Stimulated activated CD4-positive, alpha-beta T cell treated with anti-CD3 and anti-CD28 coated beads, TNF-alpha, amount 100 ng/mL, for 24 hours (primary cell): ENCODE measurements at regions not wholly inside any gene's neighbourhood (a gene's known extent, or its start where the extent isn't known, plus 50 kb on each side); places are given as distances from the start of the nearest gene placed in this dataset.

Experiments used
- DNase-seq, 3 experiments: peaks; one replicate each; pipeline ENCODE4 v3.0.0-alpha.2; 2020; ENCODE audit warnings: low read depth in 3 of 3

DNA sequence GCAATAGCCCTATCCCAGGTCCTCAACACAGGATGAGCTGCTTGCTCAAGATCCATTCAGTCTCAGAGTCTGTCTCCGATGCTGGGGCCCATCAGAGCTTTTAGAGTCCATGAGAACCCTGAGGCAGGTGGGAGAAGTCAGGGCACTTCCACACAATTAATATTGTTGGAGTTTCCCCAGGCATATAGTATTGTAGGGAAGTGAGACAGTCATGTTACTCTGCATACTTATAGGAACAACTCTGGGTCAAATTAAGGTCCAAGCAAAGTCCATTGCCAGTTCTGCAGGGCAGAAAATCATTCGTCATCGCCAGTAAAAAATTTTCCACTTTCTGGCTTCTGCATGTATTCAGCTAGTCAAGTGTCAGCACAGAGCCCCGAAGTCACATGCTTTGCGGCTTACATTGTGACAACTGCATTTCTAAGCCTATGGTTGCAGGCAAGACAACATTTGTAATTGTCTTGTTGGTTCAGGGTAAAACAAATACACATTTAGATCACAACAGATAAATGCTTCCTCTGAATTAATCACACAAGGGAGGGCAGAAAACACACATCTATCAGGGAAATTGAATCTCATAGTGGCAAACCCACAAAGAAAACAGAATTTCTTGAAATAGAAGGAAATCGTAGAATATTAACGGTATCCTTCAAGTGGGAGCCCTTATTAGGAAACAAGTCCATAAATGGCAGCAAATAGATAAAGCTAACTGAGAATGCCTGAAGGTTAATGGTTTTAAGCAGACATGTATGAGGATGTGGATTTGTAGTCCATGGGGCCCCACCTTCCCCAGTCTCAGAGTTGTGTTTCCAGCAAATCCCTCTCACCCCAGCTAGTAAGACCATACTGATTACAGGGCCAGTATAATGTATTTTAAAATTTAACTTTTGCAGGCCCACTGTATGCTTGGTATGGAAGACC lies 412.1 kb upstream of the RASGEF1B start:
- no peak for DNase-seq

DNA sequence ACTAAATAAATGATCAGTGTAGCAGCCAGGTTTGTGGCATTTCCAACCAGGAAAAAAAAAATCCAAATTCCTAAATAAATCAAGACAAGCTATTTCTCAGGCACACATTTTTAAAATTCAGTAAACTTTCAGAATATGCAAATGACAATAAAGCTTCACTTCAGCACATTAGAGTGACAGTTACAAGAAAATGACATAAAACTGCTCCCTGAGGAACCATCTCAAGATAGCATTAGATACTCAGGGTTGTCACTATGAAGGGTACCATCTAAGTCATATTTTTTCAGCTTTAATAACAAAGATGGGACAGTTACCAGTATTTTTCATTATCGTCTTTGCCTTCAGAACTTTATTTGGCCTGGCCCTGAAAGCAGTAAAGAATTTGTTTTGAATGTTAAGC lies 411.3 kb upstream of the RASGEF1B start:
- no peak for DNase-seq

DNA sequence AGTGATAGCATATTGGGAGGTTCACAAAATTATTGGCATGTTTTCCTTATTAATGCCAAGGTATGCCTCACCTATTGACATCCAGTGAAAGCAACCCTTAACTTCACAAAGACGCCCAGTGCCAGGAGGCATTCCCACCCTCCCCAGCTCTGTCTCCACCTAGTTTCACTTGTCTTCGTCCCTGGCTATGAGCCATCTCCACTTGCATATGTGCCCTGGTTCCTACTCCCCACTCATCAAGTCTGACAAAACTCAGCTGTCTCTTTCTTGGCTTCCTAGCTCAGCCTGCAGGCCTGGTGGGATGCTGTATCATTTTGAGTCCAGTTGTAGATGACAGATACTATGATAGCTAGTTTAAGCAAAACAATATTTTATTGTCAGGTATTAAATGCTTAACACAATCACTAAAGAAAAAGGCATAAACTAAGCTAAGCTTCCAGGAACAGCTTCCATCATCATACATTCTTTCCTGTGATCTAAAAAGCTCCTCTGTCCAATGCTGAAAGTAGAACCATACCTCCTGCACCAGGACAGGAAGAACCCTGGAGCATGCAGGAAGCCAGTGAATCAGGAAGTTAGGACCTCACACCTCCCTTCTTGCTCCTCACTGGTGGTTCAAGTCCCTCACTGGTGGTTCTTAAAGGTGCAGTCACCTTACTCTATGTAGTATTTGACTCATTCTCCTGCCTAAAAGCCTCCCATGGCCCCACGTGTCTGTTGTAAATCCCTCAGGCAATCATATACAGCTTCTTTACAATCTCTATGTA lies 410.3 kb upstream of the RASGEF1B start:
- DNase-seq = no peak

DNA sequence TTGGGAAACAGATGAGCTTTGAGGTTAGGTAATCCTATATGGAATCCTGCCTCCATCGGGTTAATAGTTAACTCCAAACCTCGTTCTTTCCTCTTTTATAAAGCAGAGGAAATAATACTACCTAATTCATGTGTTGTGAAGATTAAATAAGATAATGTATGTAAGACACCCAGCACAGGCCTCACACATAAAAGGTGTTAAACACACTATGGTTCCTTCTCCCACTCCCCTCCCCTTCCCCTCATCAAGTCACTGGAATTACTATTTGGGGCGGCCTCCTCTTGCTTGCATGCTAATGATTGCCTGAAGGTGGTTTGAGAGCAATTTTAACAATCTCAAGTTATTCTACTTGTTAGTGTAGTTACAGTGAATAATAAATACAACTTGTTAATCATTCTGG lies 404.4 kb upstream of the RASGEF1B start:
- DNase-seq = no peak

DNA sequence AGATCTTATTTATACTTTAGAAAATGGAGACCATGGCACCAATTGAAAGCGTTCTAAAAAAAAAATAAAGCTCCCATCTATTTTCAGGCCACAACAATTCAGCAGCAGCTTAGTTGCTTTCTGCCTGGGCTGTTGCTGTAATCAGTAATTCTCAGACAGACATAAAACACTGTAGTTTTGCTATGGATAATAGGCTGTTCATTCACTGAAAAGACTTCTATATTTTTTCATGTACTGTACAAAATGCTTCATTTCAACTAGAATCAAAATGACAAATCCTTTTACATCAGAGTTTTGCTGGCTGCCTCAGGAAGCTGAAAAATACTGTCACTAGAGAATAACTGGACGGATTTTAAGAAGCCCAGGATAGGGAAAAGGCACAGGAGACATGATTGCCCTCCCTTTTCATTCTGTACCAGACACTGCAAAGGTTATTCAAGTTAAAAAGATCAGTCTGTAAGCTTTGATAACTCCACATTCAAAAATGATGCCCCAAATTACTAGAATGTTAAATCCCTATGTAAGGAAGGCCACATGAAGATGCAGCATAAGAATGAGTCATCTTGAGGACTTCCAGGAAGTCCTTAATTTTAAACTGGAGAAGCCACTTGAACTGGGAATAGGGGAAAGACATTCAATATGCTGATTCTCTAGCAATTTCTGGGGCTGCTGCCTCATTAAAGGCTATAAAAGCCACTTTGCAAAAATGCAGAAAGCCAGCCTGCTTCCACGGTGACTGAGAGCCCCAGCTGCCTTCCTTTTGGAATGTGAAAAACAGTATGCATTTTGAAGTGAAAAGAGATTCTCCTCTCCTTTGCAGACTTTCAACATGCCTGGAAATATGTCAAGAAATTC lies 403.2 kb upstream of the RASGEF1B start:
- DNase-seq = no peak

DNA sequence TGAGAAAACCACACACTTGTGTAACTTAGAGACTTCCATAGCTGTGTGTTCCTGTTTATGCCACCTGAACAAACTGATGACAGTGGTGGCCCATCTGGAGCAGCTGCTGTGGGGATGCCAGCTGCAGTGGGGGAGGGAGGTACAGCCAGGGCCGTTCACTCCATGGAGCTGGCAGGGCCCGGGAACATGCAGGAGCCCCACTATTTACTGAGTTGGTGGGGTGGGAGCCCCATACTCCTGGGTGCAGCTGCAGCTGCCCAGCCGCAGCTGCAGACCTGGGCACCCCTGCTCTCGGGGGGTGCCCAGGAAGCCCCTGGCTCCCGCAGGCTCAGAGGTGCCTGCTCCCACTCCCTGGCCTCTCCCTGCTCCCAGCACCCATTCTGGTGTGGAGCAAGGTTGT lies 398.6 kb upstream of the RASGEF1B start:
- DNase-seq = no peak

DNA sequence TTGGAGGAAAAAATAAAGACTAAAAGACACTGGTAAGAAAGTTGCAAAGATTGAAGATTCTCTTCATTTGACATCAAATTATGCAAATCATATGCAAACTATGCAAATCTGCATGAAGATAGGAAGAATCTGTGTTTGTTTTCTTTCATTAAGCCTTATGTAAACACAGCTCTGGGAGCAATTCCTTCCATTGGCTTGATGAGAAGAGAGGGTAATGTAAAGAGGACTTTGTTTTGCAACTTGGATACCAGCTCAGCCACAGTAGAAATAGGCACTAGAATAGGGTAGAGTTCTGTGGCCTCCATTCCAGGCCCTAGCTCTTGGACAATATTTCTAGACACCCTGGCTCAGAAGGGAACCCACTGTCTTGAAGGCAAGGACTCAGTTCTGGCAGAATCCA lies 388.4 kb upstream of the RASGEF1B start:
- DNase-seq = no peak

DNA sequence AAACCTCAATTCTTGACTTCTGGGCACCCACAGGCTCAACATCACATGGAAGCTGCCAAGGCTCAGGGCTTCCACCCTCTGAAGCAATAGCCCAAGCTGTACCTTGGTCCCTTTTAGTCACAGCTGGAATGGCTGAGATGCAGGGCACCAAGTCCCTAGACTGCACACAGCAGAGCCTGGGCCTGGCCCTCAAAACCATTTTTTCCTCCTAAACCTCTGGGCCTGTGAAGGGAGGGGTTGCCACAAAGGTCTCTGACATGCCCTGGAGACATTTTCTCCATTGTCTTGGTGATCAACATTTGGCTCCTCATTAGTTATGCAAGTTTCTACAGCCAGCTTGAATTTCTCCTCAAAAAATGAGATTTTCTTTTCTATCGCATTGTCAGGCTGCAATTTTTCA lies 382.7 kb upstream of the RASGEF1B start:
- DNase-seq = no peak

DNA sequence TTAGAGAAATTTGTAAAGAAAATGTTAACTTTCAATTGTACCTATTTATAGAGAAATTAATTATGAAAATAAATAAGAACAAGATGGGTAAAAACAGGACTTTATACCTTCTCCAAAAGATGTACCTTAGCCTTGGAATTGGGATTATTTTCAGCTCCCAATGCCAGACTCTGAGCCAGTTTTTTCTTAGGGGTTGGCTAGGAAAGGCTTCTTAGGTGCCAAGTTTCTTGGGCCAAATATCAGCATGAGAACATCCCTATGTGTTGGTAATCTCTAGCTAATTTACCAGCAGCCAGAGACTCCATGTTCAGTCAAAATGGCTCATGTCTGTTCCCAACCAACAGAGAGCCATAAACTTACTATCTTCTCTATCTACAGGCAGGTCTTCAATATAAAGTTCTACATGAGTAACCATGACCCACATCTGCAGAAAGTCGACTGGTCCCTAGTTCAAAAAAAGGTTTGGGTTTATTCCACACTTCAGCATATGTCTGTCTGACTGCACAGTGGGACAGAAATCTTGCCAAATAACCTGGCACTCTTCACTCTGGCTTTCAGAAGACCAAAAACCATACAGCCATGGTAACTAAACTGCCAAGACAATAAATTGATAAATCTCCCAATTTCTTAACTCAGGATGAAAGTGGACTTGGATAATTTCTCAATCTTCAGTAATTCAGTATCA lies 380.5 kb upstream of the RASGEF1B start:
- DNase-seq = no peak

DNA sequence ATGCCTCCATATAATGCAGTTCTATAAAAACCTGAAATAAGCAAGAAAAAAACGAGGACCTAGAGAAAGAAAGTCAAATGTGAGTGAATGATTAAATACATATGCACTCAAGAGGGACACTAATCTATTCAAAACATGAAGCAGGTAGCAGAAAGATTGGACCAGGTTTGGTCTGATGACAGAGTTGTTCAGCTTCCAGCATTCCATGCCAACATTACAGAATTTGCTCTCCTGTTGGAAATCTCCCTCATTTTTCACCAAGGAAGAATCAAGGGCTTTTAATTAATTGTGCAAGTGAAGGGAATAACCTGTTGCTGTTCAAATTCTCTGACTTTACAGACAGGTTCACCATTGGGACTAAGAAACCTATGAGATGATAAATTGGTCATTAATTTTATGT lies 379.0 kb upstream of the RASGEF1B start:
- DNase-seq = no peak

DNA sequence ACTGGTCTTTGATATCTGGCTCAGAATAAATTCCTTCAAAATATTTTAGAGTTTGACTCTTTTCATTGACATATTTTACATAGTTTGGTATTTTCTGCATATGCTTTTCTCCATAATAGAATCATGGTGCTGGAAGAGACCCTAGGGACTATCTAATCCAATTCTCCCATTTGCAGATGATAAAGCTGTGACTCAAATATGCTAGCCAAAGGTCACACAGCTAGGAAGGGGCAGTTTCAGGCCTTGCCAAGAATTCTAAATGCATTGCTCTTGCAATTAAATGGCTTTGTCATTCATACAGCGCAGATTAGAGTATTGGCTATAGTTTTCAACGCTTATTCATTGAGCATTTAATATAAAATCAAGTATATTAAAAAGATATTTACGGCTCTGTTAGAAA lies 374.1 kb upstream of the RASGEF1B start:
- DNase-seq = no peak

DNA sequence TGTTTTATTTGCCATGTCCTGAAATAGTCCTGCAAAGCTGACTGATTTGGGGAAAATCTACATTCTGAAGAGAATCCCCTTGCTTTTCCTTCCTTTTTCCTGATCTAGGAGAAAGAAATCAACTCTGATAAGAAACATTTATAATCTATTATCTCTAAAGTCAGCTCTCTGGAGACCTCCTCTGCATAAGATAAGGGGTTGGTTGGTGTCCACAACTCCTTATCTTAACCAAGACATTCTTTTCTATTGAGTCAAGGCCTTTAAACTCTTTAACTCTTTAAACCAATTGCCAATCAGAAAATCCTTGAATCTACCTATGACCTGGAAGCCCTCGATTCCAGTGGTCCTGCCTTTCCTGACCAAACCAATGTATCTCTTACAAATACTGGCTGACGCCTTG lies 373.6 kb upstream of the RASGEF1B start:
- no peak for DNase-seq

DNA sequence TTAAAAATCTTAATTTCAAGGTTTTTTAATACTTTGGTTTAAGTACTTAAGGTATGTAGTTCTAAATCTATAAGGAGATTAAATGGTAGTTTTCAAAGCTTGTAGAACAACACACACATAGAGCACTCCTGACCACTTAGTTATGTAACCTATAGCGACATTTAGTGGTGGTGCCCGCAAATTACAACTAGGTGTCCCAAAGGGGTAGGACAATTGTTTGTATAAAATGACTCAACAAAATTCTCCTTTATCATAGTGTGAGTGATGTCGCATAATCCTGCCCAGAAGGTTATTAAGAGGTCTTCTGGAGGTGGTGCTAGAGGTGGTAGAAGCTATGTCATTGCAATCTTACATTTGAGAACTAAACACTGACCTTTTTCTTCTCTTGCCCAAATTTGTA lies 373.0 kb upstream of the RASGEF1B start:
- peak; percentile 51 to 65 (median 63) for DNase-seq

DNA sequence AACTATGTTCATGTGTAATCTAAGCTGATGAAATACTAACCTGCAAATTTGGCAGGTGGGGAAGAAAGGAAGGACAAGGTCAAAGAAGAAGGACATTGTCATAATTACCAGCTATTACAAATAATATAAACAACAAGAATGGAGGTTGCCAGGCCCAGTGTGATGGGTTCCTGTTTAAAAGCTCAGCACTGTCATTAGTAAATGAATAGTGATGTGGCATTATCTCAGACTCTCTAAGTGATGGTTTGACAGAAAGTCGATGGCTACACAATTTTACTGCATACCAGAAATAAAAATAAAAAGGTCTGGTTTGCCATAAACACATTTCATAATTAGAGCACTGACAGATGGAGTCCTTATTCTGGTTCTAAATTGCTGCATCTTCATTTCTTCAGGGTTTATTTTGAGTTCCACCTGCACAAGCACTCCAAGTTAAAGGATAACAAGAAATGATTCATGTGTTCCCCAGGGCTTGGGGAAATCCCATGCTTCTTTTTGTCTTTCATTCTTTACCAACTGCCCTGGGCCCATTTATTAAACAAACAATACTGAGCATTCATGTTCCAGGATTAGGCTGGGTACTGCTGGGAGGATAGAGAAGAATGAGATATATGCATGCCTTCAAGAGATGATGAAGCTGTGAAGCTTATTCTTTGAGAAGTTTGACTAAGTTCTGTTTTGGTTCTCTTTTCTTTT lies 367.8 kb upstream of the RASGEF1B start:
- DNase-seq = no peak

DNA sequence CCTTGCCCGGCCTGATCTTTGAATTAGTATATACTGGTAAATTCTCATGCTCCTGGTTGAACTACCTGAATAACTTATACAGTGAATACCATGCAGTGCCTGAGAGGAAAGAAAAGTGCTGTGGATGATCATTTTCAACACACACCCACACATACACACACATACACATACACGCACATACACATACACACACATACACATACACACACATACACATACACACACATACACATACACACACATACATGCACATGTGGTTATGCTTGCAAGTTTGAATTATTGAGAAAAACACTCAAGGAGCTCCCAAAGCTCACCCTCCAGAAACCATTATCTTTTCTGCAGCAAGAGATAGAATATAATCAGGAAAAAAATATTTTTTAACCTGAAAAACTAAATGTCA lies 366.9 kb upstream of the RASGEF1B start:
- no peak for DNase-seq

DNA sequence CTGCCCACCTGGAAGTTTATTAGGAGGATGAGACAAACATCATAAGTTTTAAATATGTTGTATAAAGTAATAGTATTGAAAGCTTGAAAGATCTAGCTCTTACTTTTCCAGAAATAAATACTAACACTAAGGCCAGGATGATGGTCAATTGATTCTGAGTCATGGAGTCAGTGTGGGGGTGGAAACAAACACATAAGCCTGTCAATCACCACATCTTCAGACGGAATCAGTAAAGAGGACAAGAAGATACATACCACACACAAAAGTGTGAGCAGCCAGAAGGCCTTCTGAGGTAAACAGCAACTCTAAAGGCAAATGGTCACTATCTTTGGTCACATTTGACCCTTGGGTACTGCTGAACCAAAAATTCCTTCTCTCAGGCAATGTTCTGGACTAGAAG lies 365.0 kb upstream of the RASGEF1B start:
- DNase-seq = no peak

DNA sequence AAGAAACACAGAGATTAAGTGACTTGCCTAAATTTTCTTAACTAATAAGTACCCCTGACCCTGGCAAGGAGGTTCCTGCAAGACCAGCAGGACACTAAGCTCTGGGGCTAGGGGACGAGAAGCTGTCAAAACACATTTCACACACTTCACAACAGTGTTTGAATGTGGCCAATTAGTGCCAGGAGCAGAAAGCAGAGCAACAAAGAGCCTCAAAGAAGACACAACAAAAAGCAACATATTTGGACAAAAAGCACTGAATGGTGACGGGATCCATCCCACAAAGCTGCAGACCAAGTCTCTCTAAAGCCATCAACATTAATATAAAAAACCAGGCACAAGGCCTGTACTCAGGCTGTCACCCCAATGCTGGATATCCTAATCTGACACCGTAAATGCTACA lies 361.9 kb upstream of the RASGEF1B start:
- DNase-seq = no peak

DNA sequence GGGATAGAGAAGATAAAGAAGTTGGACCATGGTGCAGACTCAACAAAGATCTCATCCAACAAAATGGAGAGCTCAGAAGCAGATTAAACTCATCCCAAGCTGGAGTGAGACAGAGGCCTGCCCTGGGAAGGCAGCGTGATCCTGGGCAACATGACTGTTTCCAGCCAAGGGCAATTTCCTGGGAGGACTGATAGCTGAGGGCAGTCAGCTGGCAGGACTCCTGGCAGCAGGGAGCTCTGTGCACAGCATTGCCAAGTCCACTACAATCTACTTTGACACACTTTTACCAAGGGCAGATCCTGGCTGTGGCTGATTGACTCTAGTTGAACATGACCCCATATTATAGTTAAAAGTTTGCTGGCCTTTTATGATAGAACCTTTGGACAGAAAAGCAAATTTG lies 357.3 kb upstream of the RASGEF1B start:
- DNase-seq = no peak

DNA sequence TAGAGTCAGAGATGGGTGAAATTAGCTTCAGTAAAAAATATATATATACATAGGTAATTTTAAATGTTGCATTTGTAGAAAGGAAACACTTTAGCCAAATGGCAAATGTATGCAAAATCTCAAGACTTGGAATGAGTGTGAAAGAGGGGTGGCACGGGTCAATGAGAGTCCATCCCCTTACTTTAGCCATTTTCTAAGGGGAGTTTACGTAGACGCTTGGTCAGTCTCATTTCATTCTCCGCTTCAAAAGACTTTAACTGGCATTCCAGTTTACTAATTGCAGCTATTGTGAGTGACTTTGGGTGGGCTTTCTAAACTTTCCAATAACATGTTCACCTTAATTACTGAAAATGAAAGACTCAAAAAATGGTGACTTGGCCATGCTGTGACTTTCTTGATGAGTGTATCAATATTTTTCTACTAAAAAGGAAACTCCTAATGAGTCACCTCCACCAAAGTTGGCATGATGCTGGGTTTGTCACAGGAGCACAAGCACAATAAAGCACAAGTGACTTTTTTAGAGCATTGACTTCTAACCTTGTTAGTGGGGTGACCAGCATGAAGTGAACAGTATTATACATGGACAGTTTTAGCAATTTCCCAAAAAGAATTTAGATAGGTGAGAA lies 356.0 kb upstream of the RASGEF1B start:
- peak in 2 of 3 experiments; percentile 5 to 21 for DNase-seq

DNA sequence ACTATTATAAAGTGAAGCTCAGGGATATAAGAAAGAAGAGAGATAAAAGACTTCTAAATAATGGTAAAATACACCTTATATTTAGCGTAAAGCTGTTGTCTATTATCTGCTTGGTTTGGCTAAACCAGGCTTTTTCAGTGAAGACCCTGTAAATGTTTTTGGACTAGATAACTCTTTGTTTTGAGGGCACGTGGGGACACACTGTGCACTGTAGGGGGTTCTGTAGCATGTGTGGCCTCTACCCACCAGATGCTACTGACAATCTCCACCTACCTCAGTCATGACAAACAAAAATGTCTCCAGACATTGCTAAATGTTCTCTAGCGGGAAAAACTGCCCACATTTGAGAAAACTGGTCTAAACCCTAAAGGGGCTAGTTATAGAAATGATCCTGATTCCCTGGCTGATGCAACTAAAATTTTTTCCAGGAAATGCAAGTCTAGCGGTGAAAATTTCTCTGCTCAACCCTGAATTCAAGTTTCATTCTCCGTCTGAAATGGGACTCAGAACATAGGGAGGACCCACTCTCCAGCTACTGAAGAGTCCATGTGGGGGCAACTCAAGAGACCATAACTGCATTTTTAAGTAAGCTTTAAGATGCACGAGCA lies 355.2 kb upstream of the RASGEF1B start:
- no peak for DNase-seq
